ENCODE measurements at regions not wholly inside any gene's neighbourhood (a gene's known extent, or its start where the extent isn't known, plus 50 kb on each side); places are given as distances from the start of the nearest gene placed in this dataset.

DNA sequence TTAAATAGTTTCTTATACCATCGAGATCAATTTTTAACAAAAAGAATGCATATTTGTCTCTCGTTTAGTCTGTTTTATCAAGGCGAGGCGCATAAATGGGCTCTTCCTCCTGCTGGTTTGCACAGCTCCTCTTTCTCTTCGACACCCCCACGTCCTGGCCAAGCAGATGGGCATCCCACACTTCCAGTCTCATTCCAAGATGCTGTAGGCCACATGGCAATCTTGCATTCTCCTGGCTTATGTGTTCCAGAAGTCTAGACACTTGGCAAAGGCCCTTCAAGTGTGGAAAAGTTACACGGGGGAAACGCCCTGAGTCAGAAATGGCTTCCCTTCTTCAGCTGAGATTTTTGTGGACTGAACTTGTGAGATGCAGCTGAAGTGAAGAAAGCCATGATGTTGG is 447.1 kb downstream of the QKI start:
- no peak for TF ChIP-seq CTCF (IDR thresholded peaks at IDR 0.05; ENCODE audit: poor library complexity, severe bottlenecking)
- TF ChIP-seq EZH2 (IDR thresholded peaks at IDR 0.05; ENCODE audit: borderline replicate concordance, insufficient read depth, low read length, poor library complexity, severe bottlenecking), result no peak
- TF ChIP-seq EP300 (conservative IDR thresholded peaks at IDR 0.05; ENCODE audit: poor library complexity, severe bottlenecking), result no peak
- no peak for TF ChIP-seq POLR2AphosphoS5 (IDR thresholded peaks at IDR 0.05)
- no peak for TF ChIP-seq RAD21 (conservative IDR thresholded peaks at IDR 0.05)
- TF ChIP-seq, protein P1, sequence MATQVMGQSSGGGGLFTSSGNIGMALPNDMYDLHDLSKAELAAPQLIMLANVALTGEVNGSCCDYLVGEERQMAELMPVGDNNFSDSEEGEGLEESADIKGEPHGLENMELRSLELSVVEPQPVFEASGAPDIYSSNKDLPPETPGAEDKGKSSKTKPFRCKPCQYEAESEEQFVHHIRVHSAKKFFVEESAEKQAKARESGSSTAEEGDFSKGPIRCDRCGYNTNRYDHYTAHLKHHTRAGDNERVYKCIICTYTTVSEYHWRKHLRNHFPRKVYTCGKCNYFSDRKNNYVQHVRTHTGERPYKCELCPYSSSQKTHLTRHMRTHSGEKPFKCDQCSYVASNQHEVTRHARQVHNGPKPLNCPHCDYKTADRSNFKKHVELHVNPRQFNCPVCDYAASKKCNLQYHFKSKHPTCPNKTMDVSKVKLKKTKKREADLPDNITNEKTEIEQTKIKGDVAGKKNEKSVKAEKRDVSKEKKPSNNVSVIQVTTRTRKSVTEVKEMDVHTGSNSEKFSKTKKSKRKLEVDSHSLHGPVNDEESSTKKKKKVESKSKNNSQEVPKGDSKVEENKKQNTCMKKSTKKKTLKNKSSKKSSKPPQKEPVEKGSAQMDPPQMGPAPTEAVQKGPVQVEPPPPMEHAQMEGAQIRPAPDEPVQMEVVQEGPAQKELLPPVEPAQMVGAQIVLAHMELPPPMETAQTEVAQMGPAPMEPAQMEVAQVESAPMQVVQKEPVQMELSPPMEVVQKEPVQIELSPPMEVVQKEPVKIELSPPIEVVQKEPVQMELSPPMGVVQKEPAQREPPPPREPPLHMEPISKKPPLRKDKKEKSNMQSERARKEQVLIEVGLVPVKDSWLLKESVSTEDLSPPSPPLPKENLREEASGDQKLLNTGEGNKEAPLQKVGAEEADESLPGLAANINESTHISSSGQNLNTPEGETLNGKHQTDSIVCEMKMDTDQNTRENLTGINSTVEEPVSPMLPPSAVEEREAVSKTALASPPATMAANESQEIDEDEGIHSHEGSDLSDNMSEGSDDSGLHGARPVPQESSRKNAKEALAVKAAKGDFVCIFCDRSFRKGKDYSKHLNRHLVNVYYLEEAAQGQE (IDR thresholded peaks at IDR 0.05; ENCODE audit: borderline replicate concordance), result no peak
- no peak for TF ChIP-seq SMC3 (conservative IDR thresholded peaks at IDR 0.05; ENCODE audit: poor library complexity)
- TF ChIP-seq TAF1 (IDR thresholded peaks at IDR 0.05; ENCODE audit: low read depth), result no peak
- TF ChIP-seq MXI1 (conservative IDR thresholded peaks at IDR 0.05; ENCODE audit: poor library complexity, severe bottlenecking), result no peak

Data from neural cell (in vitro differentiated cells).